Heart left ventricle (tissue), 16 donors: ENCODE measurements at regions not wholly inside any gene's neighbourhood (a gene's known extent, or its start where the extent isn't known, plus 50 kb on each side); places are given as distances from the start of the nearest gene placed in this dataset.

Source experiments
- ATAC-seq, 4 donors: fragments of 200-7000 bp; cut with Tn5 transposase; one replicate each; pipeline ENCODE4 v1.9.1; 2020 to 2022; ENCODE audit warnings: moderate library complexity in 4 of 4, mild to moderate bottlenecking in 3 of 4, moderate number of reproducible peaks in 1 of 4
- DNase-seq, 5 donors: peaks; one replicate each; pipeline ENCODE4 v3.0.0-alpha.2; 2020
- H3K27ac ChIP-seq, 12 donors: fragments of 200-600 bp; sonication (generic) in 4 of 12; one replicate each; pipeline versions ENCODE4 v1.5.0 to v1.8.0; 2016 to 2022; ENCODE audit warnings: mild to moderate bottlenecking in 2 of 12
- H3K27me3 ChIP-seq, 9 donors: fragments of 200-600 bp; sonication (generic) in 2 of 9; one replicate each; pipeline versions ENCODE4 v1.5.1 to v1.8.0; 2016 to 2022; ENCODE audit warnings: mild to moderate bottlenecking in 3 of 9
- H3K36me3 ChIP-seq, 9 donors: fragments of 200-600 bp; sonication (generic) in 2 of 9; one replicate each; pipeline versions ENCODE4 v1.5.0 to v1.8.0; 2018 to 2022; ENCODE audit warnings: mild to moderate bottlenecking in 2 of 9
- H3K4me1 ChIP-seq, 12 donors: fragments of 200-600 bp; sonication (generic) in 4 of 12; one replicate each; pipeline versions ENCODE4 v1.5.0 to v1.8.0; 2016 to 2022; ENCODE audit warnings: mild to moderate bottlenecking in 3 of 12
- H3K4me3 ChIP-seq, 12 donors: fragments of 200-600 bp; sonication (generic) in 4 of 12; one replicate each; pipeline versions ENCODE4 v1.5.0 to v1.8.0; 2017 to 2022; ENCODE audit warnings: mild to moderate bottlenecking in 9 of 12, moderate library complexity in 4 of 12
- H3K9me3 ChIP-seq, 12 donors: fragments of 200-600 bp; sonication (generic) in 4 of 12; one replicate each; pipeline versions ENCODE4 v1.5.0 to v1.8.0; 2016 to 2022; ENCODE audit warnings: mild to moderate bottlenecking in 1 of 12
- POLR2A ChIP-seq, 2 donors: fragments of 450-650 bp; IDR thresholded peaks; one replicate each; pipeline ENCODE4 v1.6.1; 2017; ENCODE audit warnings: antibody characterized with exemption in 2 of 2, mild to moderate bottlenecking in 2 of 2, moderate library complexity in 2 of 2
- WGBS, 4 donors: extraction: QIAGEN DNeasy Blood & Tissue Kit in 2 of 4; methylation state at CpG; one replicate each; pipeline versions ENCODE4 v1.1.5 to v1.1.7; 2013 to 2018; 5-methylcytosine and 5-hydroxymethylcytosine counted together
- intact Hi-C, 10 donors: fragments of 100-400 bp; cut with DNase I; formaldehyde crosslinking; loops; one replicate each; pipeline versions ENCODE4 v1.11.1 to v1.14.2; 2022
- TF ChIP-seq, protein P1 (sequence below), 12 donors: fragments of 200-600 bp; sonication (generic) in 4 of 12; IDR thresholded peaks; one replicate each; pipeline versions ENCODE4 v1.5.0 to v1.8.0; 2018 to 2022; ENCODE audit warnings: antibody characterized with exemption in 12 of 12, mild to moderate bottlenecking in 5 of 12
- donor health status: ischemic (EF 13 %, LVEDD 7.1; RV severe dilation, severe dysfunction).
- donor health status: healthy with polysubstance abuse.
- donor health status: DM: no; HTN: yes; CAD: no.
- donor health status: DM: no; HTN: no; CAD: no.
- donor health status: ischemic (EF 25% LVEDD 6.9; RV normal size, moderate dysfunction).
- donor health status: ischemic (EF 25% LVEDD 5.7; RV mildly dilated, moderate dysfunction).
- donor health status: healthy.
- donor health status: DM: yes; HTN: yes; CAD: no.
- donor health status: ischemic (EF 35%, LVEDD 5.7; RV mildly dilated, moderate dysfunction).
- donor health status: nonischemic (EF 11% LVEDD 7.7; RV severe dilation, severe dysfunction).
- donor health status: DM: yes; HTN: yes; CAD: no.
- donor health status: PGD.
- donor health status: ischemic (EF 29% LVEDD 5.4; RV normal size, mild dysfunction).
- donor health status: nonischemic (EF 23%, LVEDD 6.1; RV moderate dilation, normal function).

DNA sequence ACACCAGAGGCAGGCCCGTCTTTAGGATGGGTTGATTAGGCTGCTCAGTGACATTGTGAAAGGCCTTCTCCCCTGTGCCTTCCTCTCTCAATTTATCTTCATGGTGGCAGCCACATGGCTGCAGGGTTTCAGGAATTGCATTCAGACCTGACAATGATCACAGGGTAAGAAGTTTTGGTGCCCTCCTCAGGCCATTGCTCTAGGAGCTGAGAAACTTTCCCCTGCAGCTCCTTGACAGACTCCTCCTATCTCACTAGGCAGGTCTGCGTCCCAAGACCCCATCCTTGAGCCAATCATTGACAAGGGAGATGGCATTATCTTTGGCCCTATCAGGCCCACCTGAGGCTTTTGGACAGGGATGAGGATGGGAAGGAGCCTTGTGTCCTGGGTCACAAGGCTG is 57.4 kb upstream of the ANO4 start:
- TF ChIP-seq, protein P1, sequence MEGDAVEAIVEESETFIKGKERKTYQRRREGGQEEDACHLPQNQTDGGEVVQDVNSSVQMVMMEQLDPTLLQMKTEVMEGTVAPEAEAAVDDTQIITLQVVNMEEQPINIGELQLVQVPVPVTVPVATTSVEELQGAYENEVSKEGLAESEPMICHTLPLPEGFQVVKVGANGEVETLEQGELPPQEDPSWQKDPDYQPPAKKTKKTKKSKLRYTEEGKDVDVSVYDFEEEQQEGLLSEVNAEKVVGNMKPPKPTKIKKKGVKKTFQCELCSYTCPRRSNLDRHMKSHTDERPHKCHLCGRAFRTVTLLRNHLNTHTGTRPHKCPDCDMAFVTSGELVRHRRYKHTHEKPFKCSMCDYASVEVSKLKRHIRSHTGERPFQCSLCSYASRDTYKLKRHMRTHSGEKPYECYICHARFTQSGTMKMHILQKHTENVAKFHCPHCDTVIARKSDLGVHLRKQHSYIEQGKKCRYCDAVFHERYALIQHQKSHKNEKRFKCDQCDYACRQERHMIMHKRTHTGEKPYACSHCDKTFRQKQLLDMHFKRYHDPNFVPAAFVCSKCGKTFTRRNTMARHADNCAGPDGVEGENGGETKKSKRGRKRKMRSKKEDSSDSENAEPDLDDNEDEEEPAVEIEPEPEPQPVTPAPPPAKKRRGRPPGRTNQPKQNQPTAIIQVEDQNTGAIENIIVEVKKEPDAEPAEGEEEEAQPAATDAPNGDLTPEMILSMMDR (IDR thresholded peaks at IDR 0.05): no peak
- TF ChIP-seq POLR2A (IDR thresholded peaks at IDR 0.05): no peak
- DNase-seq (no peak), ATAC-seq (no peak)
- H3K27me3 ChIP-seq: peaks cover 0 to 17% (median 0%) of the 10 kb centered on the region in 9 donors
- intact Hi-C loops: loop anchor here in 6 of 10 donors (5.0 to 10.0 kb wide), 3 partner anchors 392 to 505 kb away; no protein-coding TSS in a partner anchor
- H3K27ac ChIP-seq: no peak overlapping the region
- H3K9me3 ChIP-seq: no peaks in the 10 kb centered on the region
- no peaks in the 10 kb centered on the region for H3K4me1 ChIP-seq
- no peaks in the 10 kb centered on the region for H3K36me3 ChIP-seq
- no peak overlapping the region for H3K4me3 ChIP-seq
- 50 to 72% (median 64%) methylated on average over 2 of the region's 2 CpGs for whole genome bisulfite sequencing, 4 donors

DNA sequence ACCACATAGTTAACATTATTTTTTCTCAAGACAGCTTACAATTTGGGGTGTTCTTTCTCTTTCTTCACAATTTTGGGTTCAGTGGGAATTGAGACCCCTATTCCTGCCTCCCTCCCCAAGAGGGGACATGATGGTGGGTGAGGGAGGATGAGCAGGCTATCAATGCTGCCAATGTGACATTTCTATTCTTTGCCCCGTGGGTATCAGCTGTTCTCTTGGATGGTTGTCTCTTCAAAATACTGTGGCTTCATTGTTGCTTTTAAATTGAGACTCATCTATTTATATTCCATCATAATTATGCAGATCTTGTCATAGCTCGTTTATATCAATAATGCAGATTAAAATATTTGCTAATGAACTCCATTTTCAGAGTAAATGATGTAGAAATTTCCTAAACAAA is 56.5 kb upstream of the ANO4 start:
- no peak overlapping the region for H3K27ac ChIP-seq
- H3K36me3 ChIP-seq: no peaks in the 10 kb centered on the region
- ATAC-seq (no peak), DNase-seq (no peak)
- H3K9me3 ChIP-seq: no peaks in the 10 kb centered on the region
- peaks cover 0 to 17% (median 0%) of the 10 kb centered on the region in 9 donors for H3K27me3 ChIP-seq
- intact Hi-C loops: loop anchor here in 6 of 10 donors (5.0 to 10.0 kb wide), 3 partner anchors 393 to 506 kb away; no protein-coding TSS in a partner anchor
- TF ChIP-seq, protein P1 (IDR thresholded peaks at IDR 0.05): no peak
- no peak for TF ChIP-seq POLR2A (IDR thresholded peaks at IDR 0.05)
- H3K4me3 ChIP-seq: no peak overlapping the region
- WGBS, 4 donors: 62 to 74% (median 68%) methylated on average over 2 of the region's 2 CpGs
- H3K4me1 ChIP-seq: no peaks in the 10 kb centered on the region

DNA sequence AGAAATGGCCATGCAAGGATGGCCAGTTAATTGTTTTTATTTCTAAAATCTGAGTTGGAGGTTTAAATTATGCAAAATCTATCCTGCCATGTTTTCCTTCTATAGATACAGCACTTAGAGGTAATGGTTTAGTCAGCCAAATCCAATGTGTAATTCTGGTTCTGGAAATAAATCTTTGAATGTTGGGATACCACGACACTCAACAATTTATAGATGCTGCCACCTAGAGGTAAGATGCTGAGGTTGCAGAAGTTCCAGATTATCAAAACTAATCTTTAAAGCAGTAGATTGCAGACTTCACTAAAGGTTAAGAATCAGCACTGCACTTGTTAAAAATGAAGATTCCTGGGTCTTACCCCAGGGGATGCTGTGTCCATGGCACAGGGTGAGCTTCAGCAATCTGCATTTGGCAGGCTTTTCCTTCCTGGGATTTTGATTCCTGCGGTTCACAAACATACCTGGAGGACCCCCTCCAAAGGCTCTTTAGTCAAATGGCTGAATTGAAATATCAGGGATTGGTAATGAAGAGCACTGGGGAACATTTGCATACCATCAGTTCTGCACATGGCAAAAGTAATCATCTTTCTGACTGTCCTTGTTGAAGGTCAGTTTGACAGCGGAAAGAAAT is 53.4 kb upstream of the ANO4 start:
- 55 to 60% (median 57%) methylated on average over 3 of the region's 3 CpGs for WGBS, 4 donors
- Histone ChIP-seq H3K4me3 (no peak overlapping the region), H3K27ac (no peak overlapping the region), H3K9me3 (peaks cover 0 to 15% (median 0%) of the 10 kb centered on the region in 12 donors), H3K27me3 (peaks cover 0 to 7% (median 0%) of the 10 kb centered on the region in 9 donors), H3K4me1 (no peaks in the 10 kb centered on the region), H3K36me3 (no peaks in the 10 kb centered on the region)
- intact Hi-C loops: loop anchor here in 6 of 10 donors (2.0 to 10.0 kb wide), 8 partner anchors 74 to 509 kb away; partner anchors contain the start of gene SLC17A8 (in 1 of the 6)
- TF ChIP-seq POLR2A (IDR thresholded peaks at IDR 0.05): no peak
- TF ChIP-seq, protein P1 (IDR thresholded peaks at IDR 0.05): peak; percentile 20 to 81 (median 60)
- ATAC-seq (no peak), DNase-seq (no peak)

DNA sequence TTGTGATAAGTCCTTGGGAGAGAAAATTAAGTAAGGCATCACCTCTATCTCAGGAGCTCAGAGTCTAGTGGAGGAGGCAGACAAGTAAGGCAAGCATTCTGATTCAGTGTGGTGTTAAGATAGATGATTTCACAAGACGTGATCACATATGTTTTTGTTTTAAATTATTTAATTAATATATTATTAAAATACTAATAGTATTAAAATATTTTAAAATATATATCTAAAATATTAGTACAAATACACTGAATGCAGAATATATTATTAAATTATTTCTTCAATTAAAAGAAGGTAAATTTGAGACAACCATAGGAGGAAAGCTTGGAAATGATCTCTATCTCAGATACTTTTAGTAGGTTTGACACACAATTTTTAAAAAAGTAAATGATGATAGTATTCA is 51.5 kb upstream of the ANO4 start:
- ATAC-seq (no peak), DNase-seq (no peak)
- intact Hi-C loops: loop anchor here in 5 of 10 donors (5.0 to 10.0 kb wide), 6 partner anchors 76 to 511 kb away; partner anchors contain the start of gene SLC17A8 (in 1 of the 5)
- no peak overlapping the region for H3K27ac ChIP-seq
- peaks cover 0 to 15% (median 0%) of the 10 kb centered on the region in 12 donors for H3K9me3 ChIP-seq
- no peaks in the 10 kb centered on the region for H3K36me3 ChIP-seq
- no peaks in the 10 kb centered on the region for H3K4me1 ChIP-seq
- H3K4me3 ChIP-seq: no peak overlapping the region
- WGBS, 4 donors: 78 to 88% (median 83%) methylated on average over 1 of the region's 1 CpG
- H3K27me3 ChIP-seq: peaks cover 0 to 2% (median 0%) of the 10 kb centered on the region in 9 donors
- TF ChIP-seq, protein P1 (IDR thresholded peaks at IDR 0.05): no peak
- TF ChIP-seq POLR2A (IDR thresholded peaks at IDR 0.05): no peak
